PFSK-1 (cell line): ENCODE measurements at regions not wholly inside any gene's neighbourhood (a gene's known extent, or its start where the extent isn't known, plus 50 kb on each side); places are given as distances from the start of the nearest gene placed in this dataset.

ENCODE experiments used
- FOXP2 ChIP-seq: optimal IDR thresholded peaks from 2 replicates; pipeline ENCODE3; 2011; ENCODE audit warnings: borderline replicate concordance, control low read depth, inconsistent platforms; ENCODE audit not compliant: insufficient read depth; ENCODE audit errors: extremely low read length, extremely low read depth
- POLR2AphosphoS5 ChIP-seq: IDR thresholded peaks from 2 replicates; pipeline ENCODE4 v1.6.1; 2012; ENCODE audit warnings: low read depth, mild to moderate bottlenecking, control low read depth, low read length, moderate library complexity
- SIN3A ChIP-seq: IDR thresholded peaks from 2 replicates; pipeline ENCODE4 v1.6.1; 2012; ENCODE audit warnings: mild to moderate bottlenecking, low read length, moderate library complexity, borderline replicate concordance; ENCODE audit not compliant: insufficient read depth
- TAF1 ChIP-seq: IDR thresholded peaks from 2 replicates; pipeline ENCODE4 v1.6.1; 2012; ENCODE audit warnings: low read length, control low read depth, borderline replicate concordance; ENCODE audit not compliant: insufficient read depth

- no peak for TF ChIP-seq POLR2AphosphoS5
- TF ChIP-seq FOXP2 = no peak
- no peak for TF ChIP-seq TAF1
- no peak for TF ChIP-seq SIN3A
Measured at GRCh38 chr7:124246262-124246863, 213.5 kb upstream of the TMEM229A start.
